GM12891 (cell line): ENCODE measurements at regions not wholly inside any gene's neighbourhood (a gene's known extent, or its start where the extent isn't known, plus 50 kb on each side); places are given as distances from the start of the nearest gene placed in this dataset.

ENCODE experiments used
- POLR2A ChIP-seq: IDR thresholded peaks from 2 replicates; pipeline ENCODE4 v1.6.1; 2011; ENCODE audit warnings: low read depth, low read length, control low read depth
- POLR2AphosphoS5 ChIP-seq: IDR thresholded peaks from 2 replicates; pipeline ENCODE4 v1.6.1; 2011; ENCODE audit warnings: low read depth, low read length, control low read depth
- TAF1 ChIP-seq: IDR thresholded peaks from 2 replicates; pipeline ENCODE4 v1.6.1; 2011; ENCODE audit warnings: low read depth, low read length, control low read depth

DNA sequence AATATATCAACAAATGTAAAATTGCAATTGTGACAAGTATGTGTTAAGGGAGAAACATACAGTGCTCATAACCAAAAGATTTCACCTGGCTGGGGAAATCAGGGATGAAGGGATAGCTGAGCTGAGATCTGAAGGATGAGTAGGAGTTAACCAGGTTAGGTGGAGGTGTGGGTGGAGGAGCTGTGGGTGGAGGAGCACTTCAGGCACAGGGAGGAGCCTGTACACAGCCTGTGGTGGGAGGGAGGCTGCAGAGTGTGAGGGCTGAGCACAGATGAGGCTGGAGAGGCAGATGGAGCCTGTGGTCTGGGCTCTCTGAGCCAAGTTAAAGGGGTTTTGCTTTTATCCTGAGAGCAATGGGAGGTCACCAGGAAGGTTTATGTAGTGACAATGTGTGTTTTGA lies 111.9 kb downstream of the XCL2 start:
- TF ChIP-seq POLR2AphosphoS5 (no peak), POLR2A (no peak), TAF1 (no peak)
